Glutamatergic neuron (in vitro differentiated cells): ENCODE measurements at regions not wholly inside any gene's neighbourhood (a gene's known extent, or its start where the extent isn't known, plus 50 kb on each side); places are given as distances from the start of the nearest gene placed in this dataset.

Source experiments
- DNase-seq: peaks from one replicate; pipeline ENCODE4 v3.0.0; 2022
- H3K27ac Mint-ChIP-seq: one replicate; pipeline ENCODE4 v1.8.0; 2020; ENCODE audit warnings: mild to moderate bottlenecking, mixed read lengths, inconsistent platforms; ENCODE audit not compliant: unreplicated experiment
- H3K27me3 Mint-ChIP-seq: one replicate; pipeline ENCODE4 v1.8.0; 2020; ENCODE audit warnings: mild to moderate bottlenecking, moderate library complexity, mixed read lengths, inconsistent platforms; ENCODE audit not compliant: unreplicated experiment
- H3K36me3 Mint-ChIP-seq: one replicate; pipeline ENCODE4 v1.8.0; 2020; ENCODE audit warnings: mild to moderate bottlenecking, mixed read lengths, inconsistent platforms; ENCODE audit not compliant: unreplicated experiment
- H3K4me1 Mint-ChIP-seq: one replicate; pipeline ENCODE4 v1.8.0; 2020; ENCODE audit warnings: mild to moderate bottlenecking, low read depth, mixed read lengths, inconsistent platforms; ENCODE audit not compliant: unreplicated experiment
- H3K4me3 Mint-ChIP-seq: one replicate; pipeline ENCODE4 v1.8.0; 2020; ENCODE audit warnings: mild to moderate bottlenecking, mixed read lengths, inconsistent platforms; ENCODE audit not compliant: unreplicated experiment
- H3K9me3 Mint-ChIP-seq: one replicate; pipeline ENCODE4 v1.8.0; 2020; ENCODE audit warnings: mild to moderate bottlenecking, moderate library complexity, mixed read lengths, inconsistent platforms; ENCODE audit not compliant: unreplicated experiment
- CTCF ChIP-seq: fragments of 200-600 bp; sonication (generic); IDR thresholded peaks from one replicate; pipeline ENCODE4 v1.5.0; 2021; ENCODE audit not compliant: partially characterized antibody, unreplicated experiment

- TF ChIP-seq CTCF, result no peak
- Mint-ChIP-seq H3K36me3 (no peaks in the 10 kb centered on the region), H3K27me3 (no peaks in the 10 kb centered on the region), H3K4me1 (peaks cover 5% of the 10 kb centered on the region), H3K4me3 (peak overlapping the region; percentile 12), H3K9me3 (peaks cover 5% of the 10 kb centered on the region), H3K27ac (no peak overlapping the region)
- DNase-seq, result no peak
Measured at GRCh38 chr13:107585469-107586180, 629.7 kb downstream of the LIG4 start.

- H3K4me3 Mint-ChIP-seq, result no peak overlapping the region
- H3K36me3 Mint-ChIP-seq, result peaks cover 6% of the 10 kb centered on the region
- H3K4me1 Mint-ChIP-seq, result peaks cover 5% of the 10 kb centered on the region
- H3K9me3 Mint-ChIP-seq, result peaks cover 2% of the 10 kb centered on the region
- no peak for DNase-seq
- no peak overlapping the region for H3K27ac Mint-ChIP-seq
- no peak for TF ChIP-seq CTCF
- H3K27me3 Mint-ChIP-seq, result no peaks in the 10 kb centered on the region
Measured at GRCh38 chr13:107582171-107582570, 633.2 kb downstream of the LIG4 start.

- Mint-ChIP-seq H3K9me3 (peaks cover 2% of the 10 kb centered on the region), H3K27ac (no peak overlapping the region), H3K36me3 (peaks cover 6% of the 10 kb centered on the region), H3K4me3 (no peak overlapping the region), H3K27me3 (no peaks in the 10 kb centered on the region), H3K4me1 (peaks cover 4% of the 10 kb centered on the region)
- no peak for DNase-seq
- no peak for TF ChIP-seq CTCF
Measured at GRCh38 chr13:107580741-107581412, 634.5 kb downstream of the LIG4 start.

- Mint-ChIP-seq H3K9me3 (no peaks in the 10 kb centered on the region), H3K27me3 (no peaks in the 10 kb centered on the region), H3K4me3 (no peak overlapping the region), H3K36me3 (peaks cover 12% of the 10 kb centered on the region), H3K4me1 (no peaks in the 10 kb centered on the region), H3K27ac (no peak overlapping the region)
- DNase-seq, result no peak
- no peak for TF ChIP-seq CTCF
Measured at GRCh38 chr13:107576430-107576829, 638.9 kb downstream of the LIG4 start.

- no peak overlapping the region for H3K4me3 Mint-ChIP-seq
- DNase-seq, result no peak
Measured at GRCh38 chr13:107574517-107575210, 640.7 kb downstream of the LIG4 start.

More at GRCh38 chr13:107574517-107575210, 640.7 kb downstream of the LIG4 start:
- Mint-ChIP-seq H3K4me1 (no peaks in the 10 kb centered on the region), H3K36me3 (peaks cover 12% of the 10 kb centered on the region), H3K27ac (no peak overlapping the region), H3K9me3 (no peaks in the 10 kb centered on the region), H3K27me3 (no peaks in the 10 kb centered on the region)
- no peak for TF ChIP-seq CTCF
